ENCODE measurements at regions not wholly inside any gene's neighbourhood (a gene's known extent, or its start where the extent isn't known, plus 50 kb on each side); places are given as distances from the start of the nearest gene placed in this dataset.
"Not testable (repeated sequence)": the region's sequence is repeated elsewhere in the genome, so short reads cannot be mapped to it uniquely, and the experiment has no call there.

DNA sequence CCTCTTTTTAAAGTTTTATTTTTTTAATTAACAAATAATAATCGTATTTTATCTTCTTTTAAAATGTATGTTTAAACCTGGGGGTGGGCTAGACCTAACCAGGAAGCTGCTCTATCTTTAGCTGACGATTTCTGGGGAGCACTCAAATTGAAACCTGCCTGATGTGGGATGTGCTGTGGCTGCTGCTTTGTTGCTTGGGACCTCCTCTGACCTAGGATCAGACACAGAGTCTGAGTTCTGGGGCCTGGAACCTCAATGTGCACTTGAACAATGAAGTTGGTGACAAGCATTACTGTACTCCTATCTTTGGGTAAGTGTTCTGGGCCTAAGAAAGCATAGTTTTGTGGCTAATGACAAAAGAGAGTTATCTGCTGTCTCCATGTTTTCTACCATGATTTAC is 386.7 kb downstream of the DAD1 start (continued):
- TF ChIP-seq, protein P1, sequence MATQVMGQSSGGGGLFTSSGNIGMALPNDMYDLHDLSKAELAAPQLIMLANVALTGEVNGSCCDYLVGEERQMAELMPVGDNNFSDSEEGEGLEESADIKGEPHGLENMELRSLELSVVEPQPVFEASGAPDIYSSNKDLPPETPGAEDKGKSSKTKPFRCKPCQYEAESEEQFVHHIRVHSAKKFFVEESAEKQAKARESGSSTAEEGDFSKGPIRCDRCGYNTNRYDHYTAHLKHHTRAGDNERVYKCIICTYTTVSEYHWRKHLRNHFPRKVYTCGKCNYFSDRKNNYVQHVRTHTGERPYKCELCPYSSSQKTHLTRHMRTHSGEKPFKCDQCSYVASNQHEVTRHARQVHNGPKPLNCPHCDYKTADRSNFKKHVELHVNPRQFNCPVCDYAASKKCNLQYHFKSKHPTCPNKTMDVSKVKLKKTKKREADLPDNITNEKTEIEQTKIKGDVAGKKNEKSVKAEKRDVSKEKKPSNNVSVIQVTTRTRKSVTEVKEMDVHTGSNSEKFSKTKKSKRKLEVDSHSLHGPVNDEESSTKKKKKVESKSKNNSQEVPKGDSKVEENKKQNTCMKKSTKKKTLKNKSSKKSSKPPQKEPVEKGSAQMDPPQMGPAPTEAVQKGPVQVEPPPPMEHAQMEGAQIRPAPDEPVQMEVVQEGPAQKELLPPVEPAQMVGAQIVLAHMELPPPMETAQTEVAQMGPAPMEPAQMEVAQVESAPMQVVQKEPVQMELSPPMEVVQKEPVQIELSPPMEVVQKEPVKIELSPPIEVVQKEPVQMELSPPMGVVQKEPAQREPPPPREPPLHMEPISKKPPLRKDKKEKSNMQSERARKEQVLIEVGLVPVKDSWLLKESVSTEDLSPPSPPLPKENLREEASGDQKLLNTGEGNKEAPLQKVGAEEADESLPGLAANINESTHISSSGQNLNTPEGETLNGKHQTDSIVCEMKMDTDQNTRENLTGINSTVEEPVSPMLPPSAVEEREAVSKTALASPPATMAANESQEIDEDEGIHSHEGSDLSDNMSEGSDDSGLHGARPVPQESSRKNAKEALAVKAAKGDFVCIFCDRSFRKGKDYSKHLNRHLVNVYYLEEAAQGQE (IDR thresholded peaks at IDR 0.05; ENCODE audit: low read depth), result no peak
- no peak for TF ChIP-seq TCF7L2 (IDR thresholded peaks at IDR 0.05; ENCODE audit: borderline replicate concordance, extremely low read depth, insufficient read depth, insufficient read length)
- no peak for TF ChIP-seq POLR2AphosphoS5 (IDR thresholded peaks at IDR 0.05; ENCODE audit: low read depth, low read length)
- TF ChIP-seq EZH2phosphoT487 (IDR thresholded peaks at IDR 0.05; ENCODE audit: borderline replicate concordance), result no peak
- no peak for TF ChIP-seq SIN3A (IDR thresholded peaks at IDR 0.05; ENCODE audit: low read depth)

DNA sequence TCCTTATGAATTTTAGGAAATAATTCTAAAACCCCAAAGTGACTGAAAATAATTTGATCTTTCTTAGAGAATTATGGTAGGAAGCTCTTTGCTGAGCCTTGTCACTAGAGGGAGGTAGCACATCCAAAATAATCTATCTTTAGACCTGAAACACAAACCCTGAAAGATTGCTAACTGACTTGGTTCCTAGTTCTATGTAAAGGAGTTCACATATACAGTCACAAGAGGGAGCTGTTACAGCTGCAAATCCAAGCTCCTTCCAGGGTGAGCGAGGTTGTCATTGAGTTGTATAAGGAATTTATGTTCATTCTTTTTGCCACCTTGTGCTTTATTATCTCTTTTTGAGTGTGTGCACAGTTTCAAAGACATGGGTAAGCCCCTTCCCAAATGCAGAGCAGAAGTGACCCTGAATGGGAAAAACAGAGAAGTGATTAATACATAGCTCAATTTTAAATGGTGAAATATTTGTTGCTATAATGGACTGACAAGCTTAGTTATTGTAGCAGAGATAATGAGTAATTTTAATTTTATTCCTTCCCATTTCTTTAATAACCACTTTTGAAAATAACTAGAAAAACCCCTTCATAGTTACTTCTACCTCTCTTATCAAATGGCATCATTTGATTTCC is 387.9 kb downstream of the DAD1 start:
- POLR2A ChIA-PET, result interaction anchor here (0.9 kb wide), 1 partner anchor 79 kb away, joined by 3 read pairs; no protein-coding TSS in a partner anchor
- H3K4me2 ChIP-seq (ENCODE audit: low read length), result no peak overlapping the region
- H3K9me2 ChIP-seq (ENCODE audit: insufficient read depth), result no peaks in the 10 kb centered on the region
- H3K27me3 ChIP-seq (ENCODE audit: insufficient read depth, low read length), result no peaks in the 10 kb centered on the region
- BruUV-seq (replicated peaks), result no TSS peak
- no peaks in the 10 kb centered on the region for H4K20me1 ChIP-seq (ENCODE audit: insufficient read depth)
- H3K4me1 ChIP-seq (ENCODE audit: control insufficient read depth in 1 of 2, insufficient read depth in 2 of 2, low read length in 2 of 2), result no peaks in the 10 kb centered on the region
- CTCF ChIA-PET, result interaction anchor here (0.5 to 2.4 kb wide), 37 partner anchors 9 to 270 kb away, joined by 3 to 22 read pairs (median 5); no protein-coding TSS in a partner anchor
- RAD21 ChIA-PET (ENCODE audit: low non-redundant PET in 1 of 2, low total read pairs in 2 of 2, uncharacterized antibody in 2 of 2, unreplicated experiment in 2 of 2), result no interaction called here
- no peaks in the 10 kb centered on the region for H3K79me2 ChIP-seq (ENCODE audit: insufficient read depth, low read length)
- peak; percentile 29; the same call in 1 of the 2 replicates for TF ChIP-seq RAD21 (IDR thresholded peaks at IDR 0.05; ENCODE audit: low read depth)
- TF ChIP-seq POLR2AphosphoS5 (IDR thresholded peaks at IDR 0.05; ENCODE audit: low read depth, low read length), result no peak
- TF ChIP-seq, protein P2, sequence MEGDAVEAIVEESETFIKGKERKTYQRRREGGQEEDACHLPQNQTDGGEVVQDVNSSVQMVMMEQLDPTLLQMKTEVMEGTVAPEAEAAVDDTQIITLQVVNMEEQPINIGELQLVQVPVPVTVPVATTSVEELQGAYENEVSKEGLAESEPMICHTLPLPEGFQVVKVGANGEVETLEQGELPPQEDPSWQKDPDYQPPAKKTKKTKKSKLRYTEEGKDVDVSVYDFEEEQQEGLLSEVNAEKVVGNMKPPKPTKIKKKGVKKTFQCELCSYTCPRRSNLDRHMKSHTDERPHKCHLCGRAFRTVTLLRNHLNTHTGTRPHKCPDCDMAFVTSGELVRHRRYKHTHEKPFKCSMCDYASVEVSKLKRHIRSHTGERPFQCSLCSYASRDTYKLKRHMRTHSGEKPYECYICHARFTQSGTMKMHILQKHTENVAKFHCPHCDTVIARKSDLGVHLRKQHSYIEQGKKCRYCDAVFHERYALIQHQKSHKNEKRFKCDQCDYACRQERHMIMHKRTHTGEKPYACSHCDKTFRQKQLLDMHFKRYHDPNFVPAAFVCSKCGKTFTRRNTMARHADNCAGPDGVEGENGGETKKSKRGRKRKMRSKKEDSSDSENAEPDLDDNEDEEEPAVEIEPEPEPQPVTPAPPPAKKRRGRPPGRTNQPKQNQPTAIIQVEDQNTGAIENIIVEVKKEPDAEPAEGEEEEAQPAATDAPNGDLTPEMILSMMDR (IDR thresholded peaks at IDR 0.05 in 2 of 3, conservative IDR thresholded peaks at IDR 0.05 in 1 of 3; ENCODE audit: borderline replicate concordance in 1 of 3, insufficient read depth in 1 of 3, low read depth in 2 of 3, low read length in 2 of 3), result peak; percentile 58 to 79 (median 78); a peak in 5 of 6 replicates
- H2AFZ ChIP-seq (ENCODE audit: low read depth, low read length, poor library complexity, severe bottlenecking), result no peak overlapping the region
- intact Hi-C loops (cut with micrococcal nuclease), result no loop called here
- no peak overlapping the region for H3K27ac ChIP-seq (ENCODE audit: low read depth, low read length)
- H3K36me3 ChIP-seq (ENCODE audit: control insufficient read depth in 1 of 2, insufficient read depth in 2 of 2, low read length in 2 of 2), result no peaks in the 10 kb centered on the region
- H3K4me3 ChIP-seq (replicated peaks in 1 of 2; ENCODE audit: low read depth in 1 of 2, low read length in 2 of 2), result no peak overlapping the region
- no peaks in the 10 kb centered on the region for H3K9me3 ChIP-seq (ENCODE audit: control insufficient read depth in 1 of 2, insufficient read depth in 1 of 2, low read depth in 1 of 2, low read length in 2 of 2)
- ATAC-seq (peak; percentile 97), DNase-seq (ENCODE audit: low read depth, low spot score) (peak; percentile 46)
- H3K9ac ChIP-seq (ENCODE audit: low read length), result no peak overlapping the region

DNA sequence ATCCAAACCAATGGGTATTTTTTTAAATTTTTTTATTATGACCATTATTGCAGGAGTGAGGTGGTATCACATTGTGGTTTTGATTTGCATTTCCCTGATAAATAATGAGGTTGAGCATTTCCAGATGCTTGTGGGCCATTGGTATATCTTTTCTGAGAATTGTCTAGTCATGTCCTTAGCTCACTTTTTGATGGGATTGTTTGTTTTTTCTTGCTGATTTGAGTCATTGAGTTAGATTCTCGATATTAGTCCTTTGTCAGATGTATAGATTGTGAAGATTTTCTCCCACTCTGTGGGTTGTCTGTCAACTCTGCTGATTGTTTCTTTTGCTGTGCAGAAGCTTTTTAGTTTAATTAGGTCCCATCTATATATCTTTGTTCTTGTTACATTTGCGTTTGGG is 388.9 kb downstream of the DAD1 start:
- RAD21 ChIA-PET (ENCODE audit: low non-redundant PET in 1 of 2, low total read pairs in 2 of 2, uncharacterized antibody in 2 of 2, unreplicated experiment in 2 of 2); POLR2A ChIA-PET; H3K79me2 ChIP-seq (ENCODE audit: insufficient read depth, low read length); H3K27ac ChIP-seq (ENCODE audit: low read depth, low read length); H3K9ac ChIP-seq (ENCODE audit: low read length); H2AFZ ChIP-seq (ENCODE audit: low read depth, low read length, poor library complexity, severe bottlenecking); H3K27me3 ChIP-seq (ENCODE audit: insufficient read depth, low read length); H3K9me2 ChIP-seq (ENCODE audit: insufficient read depth); DNase-seq (ENCODE audit: low read depth, low spot score); BruUV-seq (replicated peaks); H3K4me3 ChIP-seq (replicated peaks in 1 of 2; ENCODE audit: low read depth in 1 of 2, low read length in 2 of 2); H3K4me1 ChIP-seq (ENCODE audit: control insufficient read depth in 1 of 2, insufficient read depth in 2 of 2, low read length in 2 of 2); H3K9me3 ChIP-seq (ENCODE audit: control insufficient read depth in 1 of 2, insufficient read depth in 1 of 2, low read depth in 1 of 2, low read length in 2 of 2); H3K4me2 ChIP-seq (ENCODE audit: low read length); H3K36me3 ChIP-seq (ENCODE audit: control insufficient read depth in 1 of 2, insufficient read depth in 2 of 2, low read length in 2 of 2); intact Hi-C loops (cut with micrococcal nuclease); ATAC-seq; H4K20me1 ChIP-seq (ENCODE audit: insufficient read depth): not testable (repeated sequence)
- CTCF ChIA-PET, result interaction anchor here (1.7 to 1.8 kb wide), 2 partner anchors 14 to 37 kb away, joined by 8 to 11 read pairs; no protein-coding TSS in a partner anchor
